CD1c-positive myeloid dendritic cell (primary cell): ENCODE measurements at regions not wholly inside any gene's neighbourhood (a gene's known extent, or its start where the extent isn't known, plus 50 kb on each side); places are given as distances from the start of the nearest gene placed in this dataset.
A peak's percentile ranks its signal among the peaks of the same experiment; 100 is the strongest.
"Not testable (repeated sequence)": the region's sequence is repeated elsewhere in the genome, so short reads cannot be mapped to it uniquely, and the experiment has no call there.

ENCODE experiments used
- DNase-seq: peaks from one replicate; pipeline ENCODE4 v3.0.0-alpha.2; 2016; ENCODE audit errors: extremely low spot score

- DNase-seq: not testable (repeated sequence)
Measured at GRCh38 chr1:169052171-169052570, 54.3 kb upstream of the ATP1B1 start.

GRCh38 chr1:169052727-169053126 is 53.8 kb upstream of the ATP1B1 start:
- peak; percentile 93 for DNase-seq

- DNase-seq: peak; percentile 55
Measured at GRCh38 chr1:169053196-169053595, 53.3 kb upstream of the ATP1B1 start.
